Endothelial cell of hepatic sinusoid (primary cell): ENCODE measurements at regions not wholly inside any gene's neighbourhood (a gene's known extent, or its start where the extent isn't known, plus 50 kb on each side); places are given as distances from the start of the nearest gene placed in this dataset.
"Not testable (repeated sequence)": the region's sequence is repeated elsewhere in the genome, so short reads cannot be mapped to it uniquely, and the experiment has no call there.

Experiments
- in situ Hi-C: cut with HindIII; loops from 2 replicates; pipeline ENCODE4 v1.10.0; 2017; ENCODE audit warnings: low sequenced_read_pairs

- in situ Hi-C loops, result loop anchor here (5.0 to 10.0 kb wide), 4 partner anchors 44 to 191 kb away; no protein-coding TSS in a partner anchor
Observed at GRCh38 chr17:77076124-77076830, 64.5 kb upstream of the SEC14L1 start.

GRCh38 chr17:77083531-77083930 lies 57.2 kb upstream of the SEC14L1 start:
- in situ Hi-C loops, result no loop called here

- in situ Hi-C loops, result no loop called here
Observed at GRCh38 chr17:77085926-77086432, 54.8 kb upstream of the SEC14L1 start.

DNA sequence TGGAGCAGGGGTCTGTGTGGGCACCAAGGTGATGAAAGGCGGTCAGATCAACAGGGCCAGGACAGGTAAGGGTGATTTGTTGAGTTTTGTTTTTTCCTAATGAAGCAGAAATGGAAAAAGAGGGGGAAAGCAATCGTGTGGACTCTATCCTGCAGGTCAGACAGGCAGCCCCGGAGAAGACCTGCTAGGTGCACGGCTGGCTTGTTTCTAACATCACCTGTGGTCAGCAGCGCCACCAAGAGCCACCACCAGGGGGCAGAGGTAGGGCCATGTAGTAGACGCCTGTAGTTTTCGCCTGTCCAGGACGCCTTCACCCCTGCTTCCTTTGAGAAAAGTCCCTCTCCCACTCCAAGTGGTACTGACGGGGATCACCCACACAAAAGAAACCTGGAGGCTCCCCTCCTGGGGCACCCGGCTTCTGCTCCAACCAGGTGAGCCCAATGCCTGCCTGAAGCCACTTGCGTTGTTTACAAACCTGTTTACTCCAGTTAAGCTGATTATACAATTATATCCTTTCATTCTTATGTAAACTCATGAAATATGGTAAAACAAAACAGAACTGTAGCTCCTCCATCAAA lies 54.2 kb upstream of the SEC14L1 start:
- in situ Hi-C loops, result no loop called here

DNA sequence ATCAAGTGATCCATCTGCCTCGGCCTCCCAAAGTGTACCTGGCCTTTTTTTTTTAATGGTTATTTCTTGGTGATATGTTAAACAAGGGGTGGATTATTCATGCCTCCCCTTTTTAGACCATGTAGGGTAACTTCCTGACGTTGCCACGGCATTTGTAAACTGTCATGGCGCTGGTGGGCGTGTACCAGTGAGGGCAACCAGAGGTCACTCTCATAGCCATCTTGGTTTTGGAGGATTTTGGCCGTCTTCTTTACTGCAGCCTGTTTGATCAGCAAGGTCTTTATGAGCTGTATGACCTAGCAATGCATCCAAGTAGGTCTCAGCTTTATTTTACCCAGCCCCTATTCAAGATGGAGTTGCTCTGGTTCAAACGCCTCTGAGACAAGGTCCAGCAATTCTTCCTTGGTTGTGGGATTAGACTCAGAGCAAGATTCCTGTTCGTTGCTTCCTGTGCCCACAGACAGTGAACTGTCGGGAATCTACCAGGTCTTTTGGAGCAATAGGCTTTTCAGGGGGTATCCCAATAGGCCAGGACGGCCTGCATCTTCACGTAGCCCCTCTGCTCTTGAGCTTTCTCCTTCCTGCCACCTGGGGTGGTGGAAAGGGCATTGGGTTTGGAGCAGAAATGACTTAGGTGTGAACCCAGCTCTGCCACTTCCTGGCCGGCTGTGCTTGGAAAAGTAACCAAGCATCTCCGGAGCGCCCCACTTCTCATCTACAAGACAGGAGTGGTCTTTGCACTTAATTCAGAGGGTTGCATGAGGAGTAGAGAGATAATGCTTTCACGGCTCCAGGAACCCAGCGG lies 52.9 kb upstream of the SEC14L1 start:
- in situ Hi-C loops, result no loop called here

GRCh38 chr17:77088455-77089123 lies 52.2 kb upstream of the SEC14L1 start:
- in situ Hi-C loops, result no loop called here

DNA sequence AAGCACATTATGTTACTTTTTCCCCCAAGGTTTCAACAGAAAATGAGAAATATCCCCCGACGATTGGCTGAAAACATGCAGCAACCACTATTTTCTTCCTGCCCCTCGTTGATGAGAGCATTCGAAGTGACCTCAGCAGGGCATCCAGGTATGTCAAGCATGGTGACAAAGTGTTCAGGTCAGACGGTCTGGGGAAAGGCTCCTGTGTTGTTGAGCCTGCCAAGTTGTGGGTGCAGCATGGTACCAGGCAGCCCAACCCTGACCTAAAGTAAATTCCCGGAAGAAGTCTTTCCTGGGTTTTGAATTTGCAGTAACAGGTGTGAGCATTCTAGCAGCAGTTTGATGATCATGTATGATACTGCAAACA lies 51.7 kb upstream of the SEC14L1 start:
- in situ Hi-C loops, result no loop called here

GRCh38 chr17:77089949-77090348 lies 50.8 kb upstream of the SEC14L1 start:
- in situ Hi-C loops, result not testable (repeated sequence)

- in situ Hi-C loops, result no loop called here
Observed at GRCh38 chr17:77090476-77090875, 50.3 kb upstream of the SEC14L1 start.
